ENCODE measurements at regions not wholly inside any gene's neighbourhood (a gene's known extent, or its start where the extent isn't known, plus 50 kb on each side); places are given as distances from the start of the nearest gene placed in this dataset.

DNA sequence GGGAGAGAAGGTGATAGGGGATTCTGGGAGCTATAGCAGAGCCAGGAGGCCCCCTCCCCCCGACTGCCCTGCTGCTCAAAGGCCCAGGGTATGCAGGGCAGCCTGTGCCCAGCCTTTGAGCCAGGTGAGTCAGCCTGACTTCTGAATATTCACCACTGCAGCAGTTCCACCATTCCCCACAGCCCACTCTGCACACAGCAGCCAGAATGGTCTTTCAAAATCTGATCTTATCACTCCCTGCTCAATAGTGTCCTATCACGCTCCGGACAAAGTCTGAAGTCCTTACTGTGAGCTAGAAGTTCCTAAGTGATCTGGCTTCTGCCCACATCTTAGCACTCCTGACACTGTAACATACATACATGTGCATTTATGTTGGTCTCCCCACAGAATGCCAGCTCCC is 111.7 kb downstream of the BUD13 start:
- no peaks in the 10 kb centered on the region for H3K36me3 ChIP-seq (ENCODE audit: insufficient read depth, low read length)
- no peaks in the 10 kb centered on the region for H3F3A ChIP-seq (ENCODE audit: insufficient read depth, low read length)
- H3K9me2 ChIP-seq (ENCODE audit: low read depth, low read length): no peaks in the 10 kb centered on the region
- H3K4me1 ChIP-seq (ENCODE audit: insufficient read depth, low read length, severe bottlenecking): no peaks in the 10 kb centered on the region
- H3K9me3 ChIP-seq (ENCODE audit: low read length): no peaks in the 10 kb centered on the region
- no peak overlapping the region for H3K4me3 ChIP-seq (ENCODE audit: low read depth, low read length, poor library complexity, severe bottlenecking)
- no peak overlapping the region for H2AFZ ChIP-seq (ENCODE audit: low read length)
- TF ChIP-seq EZH2 (IDR thresholded peaks at IDR 0.05; ENCODE audit: borderline replicate concordance, low read length): no peak
- TF ChIP-seq, protein P1, sequence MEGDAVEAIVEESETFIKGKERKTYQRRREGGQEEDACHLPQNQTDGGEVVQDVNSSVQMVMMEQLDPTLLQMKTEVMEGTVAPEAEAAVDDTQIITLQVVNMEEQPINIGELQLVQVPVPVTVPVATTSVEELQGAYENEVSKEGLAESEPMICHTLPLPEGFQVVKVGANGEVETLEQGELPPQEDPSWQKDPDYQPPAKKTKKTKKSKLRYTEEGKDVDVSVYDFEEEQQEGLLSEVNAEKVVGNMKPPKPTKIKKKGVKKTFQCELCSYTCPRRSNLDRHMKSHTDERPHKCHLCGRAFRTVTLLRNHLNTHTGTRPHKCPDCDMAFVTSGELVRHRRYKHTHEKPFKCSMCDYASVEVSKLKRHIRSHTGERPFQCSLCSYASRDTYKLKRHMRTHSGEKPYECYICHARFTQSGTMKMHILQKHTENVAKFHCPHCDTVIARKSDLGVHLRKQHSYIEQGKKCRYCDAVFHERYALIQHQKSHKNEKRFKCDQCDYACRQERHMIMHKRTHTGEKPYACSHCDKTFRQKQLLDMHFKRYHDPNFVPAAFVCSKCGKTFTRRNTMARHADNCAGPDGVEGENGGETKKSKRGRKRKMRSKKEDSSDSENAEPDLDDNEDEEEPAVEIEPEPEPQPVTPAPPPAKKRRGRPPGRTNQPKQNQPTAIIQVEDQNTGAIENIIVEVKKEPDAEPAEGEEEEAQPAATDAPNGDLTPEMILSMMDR (IDR thresholded peaks at IDR 0.05; ENCODE audit: low read length): no peak
- no peak overlapping the region for H3K4me2 ChIP-seq (ENCODE audit: low read length)
- no peaks in the 10 kb centered on the region for H4K20me1 ChIP-seq (ENCODE audit: insufficient read depth, low read length)
- H3K27me3 ChIP-seq (ENCODE audit: insufficient read depth, low read length): no peaks in the 10 kb centered on the region
- no peak overlapping the region for H3K9ac ChIP-seq (ENCODE audit: low read length)
- no peak overlapping the region for H3K27ac ChIP-seq (ENCODE audit: low read depth, low read length, poor library complexity, severe bottlenecking)
- H3K79me2 ChIP-seq (ENCODE audit: insufficient read depth, low read length): no peaks in the 10 kb centered on the region

GRCh38 chr11:116660011-116660410 is 112.8 kb downstream of the BUD13 start:
- Histone ChIP-seq H4K20me1 (ENCODE audit: insufficient read depth, low read length) (no peaks in the 10 kb centered on the region), H3K9me3 (ENCODE audit: low read length) (no peaks in the 10 kb centered on the region), H3K4me3 (ENCODE audit: low read depth, low read length, poor library complexity, severe bottlenecking) (no peak overlapping the region), H3F3A (ENCODE audit: insufficient read depth, low read length) (no peaks in the 10 kb centered on the region), H3K27ac (ENCODE audit: low read depth, low read length, poor library complexity, severe bottlenecking) (no peak overlapping the region), H2AFZ (ENCODE audit: low read length) (no peak overlapping the region), H3K36me3 (ENCODE audit: insufficient read depth, low read length) (no peaks in the 10 kb centered on the region), H3K4me2 (ENCODE audit: low read length) (no peak overlapping the region), H3K27me3 (ENCODE audit: insufficient read depth, low read length) (no peaks in the 10 kb centered on the region; the same call in 1 of the 2 replicates), H3K4me1 (ENCODE audit: insufficient read depth, low read length, severe bottlenecking) (no peaks in the 10 kb centered on the region), H3K9me2 (ENCODE audit: low read depth, low read length) (no peaks in the 10 kb centered on the region), H3K9ac (ENCODE audit: low read length) (no peak overlapping the region), H3K79me2 (ENCODE audit: insufficient read depth, low read length) (no peaks in the 10 kb centered on the region)
- TF ChIP-seq, protein P1 (IDR thresholded peaks at IDR 0.05; ENCODE audit: low read length): no peak
- no peak for TF ChIP-seq EZH2 (IDR thresholded peaks at IDR 0.05; ENCODE audit: borderline replicate concordance, low read length)

DNA sequence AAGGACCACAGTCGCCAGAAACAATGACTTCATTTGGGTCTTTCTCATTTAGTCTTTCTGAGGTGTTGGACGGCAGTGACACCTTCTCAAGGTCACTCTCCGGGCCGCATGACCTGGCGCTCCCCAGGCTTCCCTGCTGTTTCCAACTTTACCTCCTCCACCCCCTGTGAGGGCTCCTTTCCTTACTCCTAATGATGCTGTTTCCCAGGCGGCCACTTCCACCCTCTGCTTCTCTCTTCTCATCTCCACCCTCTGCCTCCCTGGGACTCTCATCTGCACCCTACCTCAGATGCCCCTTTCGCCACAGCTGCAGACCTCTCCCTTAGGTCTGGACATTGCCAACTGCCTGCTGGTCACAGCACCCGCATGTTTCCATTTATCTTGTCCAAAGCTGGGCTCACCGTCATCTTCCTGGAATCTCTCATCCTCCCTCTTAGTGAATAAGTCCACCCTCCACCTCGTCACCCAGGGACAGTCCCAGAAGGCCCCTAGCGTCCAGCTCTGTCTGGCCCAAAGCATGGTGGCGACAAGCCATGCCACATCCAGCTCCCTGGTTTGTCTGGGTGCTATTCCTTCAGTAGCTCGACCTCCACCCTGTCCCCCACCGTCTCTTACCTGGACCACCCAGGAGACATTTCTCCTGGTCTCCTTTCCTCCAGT is 113.8 kb downstream of the BUD13 start:
- Histone ChIP-seq H2AFZ (ENCODE audit: low read length) (no peak overlapping the region), H3K9me3 (ENCODE audit: low read length) (no peaks in the 10 kb centered on the region), H3K4me1 (ENCODE audit: insufficient read depth, low read length, severe bottlenecking) (no peaks in the 10 kb centered on the region), H3K4me2 (ENCODE audit: low read length) (no peak overlapping the region), H3K9ac (ENCODE audit: low read length) (no peak overlapping the region), H3F3A (ENCODE audit: insufficient read depth, low read length) (no peaks in the 10 kb centered on the region), H3K36me3 (ENCODE audit: insufficient read depth, low read length) (no peaks in the 10 kb centered on the region), H3K79me2 (ENCODE audit: insufficient read depth, low read length) (no peaks in the 10 kb centered on the region), H3K27ac (ENCODE audit: low read depth, low read length, poor library complexity, severe bottlenecking) (no peak overlapping the region), H3K27me3 (ENCODE audit: insufficient read depth, low read length) (no peaks in the 10 kb centered on the region; the same call in 1 of the 2 replicates), H3K9me2 (ENCODE audit: low read depth, low read length) (no peaks in the 10 kb centered on the region), H4K20me1 (ENCODE audit: insufficient read depth, low read length) (no peaks in the 10 kb centered on the region), H3K4me3 (ENCODE audit: low read depth, low read length, poor library complexity, severe bottlenecking) (no peak overlapping the region)
- no peak for TF ChIP-seq EZH2 (IDR thresholded peaks at IDR 0.05; ENCODE audit: borderline replicate concordance, low read length)
- TF ChIP-seq, protein P1 (IDR thresholded peaks at IDR 0.05; ENCODE audit: low read length): no peak

All from OCI-LY1 (cell line).